IPS-20b (cell line): ENCODE measurements at regions not wholly inside any gene's neighbourhood (a gene's known extent, or its start where the extent isn't known, plus 50 kb on each side); places are given as distances from the start of the nearest gene placed in this dataset.

Experiments used
- H3K27ac ChIP-seq: one replicate; pipeline ENCODE4 v1.5.1; 2013; ENCODE audit warnings: low read length
- H3K27me3 ChIP-seq: 2 replicates; pipeline ENCODE4 v1.6.1; 2013; ENCODE audit warnings: mild to moderate bottlenecking, low read length, inconsistent platforms; ENCODE audit not compliant: insufficient read depth
- H3K36me3 ChIP-seq: 2 replicates; pipeline ENCODE4 v1.6.1; 2013; ENCODE audit warnings: low read depth, mild to moderate bottlenecking, inconsistent platforms, low read length, moderate library complexity; ENCODE audit not compliant: insufficient read depth
- H3K4me1 ChIP-seq: 2 replicates; pipeline ENCODE4 v1.6.1; 2013; ENCODE audit warnings: mild to moderate bottlenecking, control low read depth, inconsistent platforms, low read length, moderate library complexity; ENCODE audit not compliant: insufficient read depth
- H3K4me3 ChIP-seq: 2 replicates; pipeline ENCODE4 v1.5.1; 2013; ENCODE audit warnings: mild to moderate bottlenecking, low read length, inconsistent platforms
- H3K9ac ChIP-seq: 2 replicates; pipeline ENCODE4 v1.6.1; 2013; ENCODE audit warnings: low read depth, mild to moderate bottlenecking, inconsistent platforms, low read length, moderate library complexity
- H3K9me3 ChIP-seq: 2 replicates; pipeline ENCODE4 v1.6.1; 2013; ENCODE audit warnings: mild to moderate bottlenecking, low read depth, low read length, inconsistent platforms; ENCODE audit not compliant: insufficient read depth

GRCh38 chr5:173378727-173379126 lies 50.5 kb upstream of the STC2 start:
- H3K4me1 ChIP-seq: no peaks in the 10 kb centered on the region
- no peaks in the 10 kb centered on the region for H3K27me3 ChIP-seq
- H3K4me3 ChIP-seq: no peak overlapping the region
- H3K9me3 ChIP-seq: no peaks in the 10 kb centered on the region
- no peaks in the 10 kb centered on the region for H3K36me3 ChIP-seq
- no peak overlapping the region for H3K9ac ChIP-seq
- no peak overlapping the region for H3K27ac ChIP-seq
